HuH-7.5 (cell line): ENCODE measurements at regions not wholly inside any gene's neighbourhood (a gene's known extent, or its start where the extent isn't known, plus 50 kb on each side); places are given as distances from the start of the nearest gene placed in this dataset.

Source experiments
- DNase-seq: peaks from one replicate; pipeline ENCODE4 v3.0.0; 2011; ENCODE audit warnings: low spot score

DNA sequence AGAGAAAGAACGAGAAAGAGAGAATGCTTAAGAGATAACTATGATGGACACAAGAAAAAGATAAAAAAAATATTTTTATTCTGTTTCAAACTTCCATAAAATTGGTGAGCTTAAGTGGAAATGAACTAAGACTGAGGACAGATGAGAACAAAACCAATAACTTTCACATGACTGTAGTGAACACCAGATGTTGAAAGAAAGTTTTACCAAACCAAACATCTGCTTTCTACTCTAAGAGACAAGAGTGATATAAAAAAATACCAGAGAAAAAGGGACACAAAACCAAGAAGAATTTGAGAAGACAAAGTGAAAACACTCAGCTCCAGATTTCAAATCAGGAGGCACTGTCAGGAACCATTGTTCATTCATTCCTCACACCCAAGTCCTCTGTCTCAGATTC is 147.9 kb downstream of the IMPG2 start:
- no peak for DNase-seq

GRCh38 chr3:101171681-101172191 is 148.6 kb downstream of the IMPG2 start:
- DNase-seq: no peak

GRCh38 chr3:101170806-101171558 is 149.4 kb downstream of the IMPG2 start:
- DNase-seq: no peak

DNA sequence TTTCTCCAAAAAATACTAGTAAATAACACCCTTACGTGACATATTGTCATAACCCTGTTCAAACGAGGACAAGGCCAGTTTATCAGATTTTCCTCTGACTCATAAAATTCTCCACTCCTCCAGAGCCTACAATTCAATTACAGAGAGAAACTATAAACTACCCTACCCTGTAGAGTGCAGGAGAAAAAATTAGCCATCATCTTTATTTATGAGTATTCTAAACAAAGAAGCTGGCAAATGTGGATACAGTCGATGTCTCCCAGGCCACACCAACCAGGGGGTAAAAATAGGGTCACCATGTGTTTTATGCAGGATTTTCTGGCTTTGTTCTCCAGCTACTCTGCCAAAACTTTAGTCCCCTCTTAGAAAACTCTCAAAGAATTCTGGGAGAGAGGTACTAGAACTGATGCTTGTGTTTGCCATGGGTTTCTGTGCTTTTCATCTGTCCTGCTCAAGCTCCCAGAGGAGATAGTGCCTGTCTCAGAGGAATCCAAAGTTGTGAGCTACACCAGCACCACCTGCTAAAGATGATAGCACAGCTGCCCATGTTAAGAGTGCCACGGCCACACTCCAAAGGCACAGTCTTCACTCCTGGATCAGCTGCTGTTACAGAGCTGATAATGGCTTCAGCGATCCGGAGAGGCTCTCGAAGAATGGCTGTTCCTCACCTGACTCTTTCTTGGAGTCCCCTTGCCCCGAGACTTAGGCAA is 150.2 kb downstream of the IMPG2 start:
- no peak for DNase-seq

DNA sequence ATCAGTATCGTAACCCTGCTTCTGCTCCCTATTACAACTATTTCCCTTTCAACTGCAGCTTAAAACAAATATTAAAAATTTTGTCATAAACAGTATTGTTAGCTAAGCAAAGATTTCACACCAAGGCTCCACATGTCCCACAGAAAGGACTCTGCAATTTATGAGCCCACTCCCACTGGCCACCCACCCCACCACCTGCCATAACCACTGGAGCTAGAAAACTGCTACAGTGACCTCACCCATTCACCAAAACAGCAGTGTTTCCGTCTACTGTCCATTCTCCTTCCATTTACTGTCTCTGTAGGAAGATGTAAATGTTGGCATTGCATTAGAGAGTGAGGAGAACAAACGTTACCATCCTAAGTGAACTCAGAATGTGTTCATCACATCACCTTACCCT is 150.9 kb downstream of the IMPG2 start:
- no peak for DNase-seq

DNA sequence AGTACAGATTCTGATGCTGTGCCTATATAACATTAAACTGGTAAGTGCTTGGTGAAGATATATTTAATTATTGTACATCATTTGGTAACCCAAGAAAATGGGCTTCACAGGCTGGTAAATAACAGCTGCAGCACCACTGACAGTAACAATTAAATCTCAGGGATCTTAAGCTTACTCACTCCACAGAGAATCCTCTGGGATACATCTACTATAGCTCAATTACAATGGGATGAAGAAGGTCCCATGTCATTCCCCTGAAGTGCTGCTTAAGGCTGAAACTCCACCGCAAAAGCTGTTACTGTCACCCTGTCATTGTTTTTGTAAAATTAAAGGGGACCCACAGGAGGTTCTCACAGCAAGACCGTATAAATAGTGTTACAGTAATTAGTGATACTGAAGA is 153.0 kb downstream of the IMPG2 start:
- DNase-seq: no peak

DNA sequence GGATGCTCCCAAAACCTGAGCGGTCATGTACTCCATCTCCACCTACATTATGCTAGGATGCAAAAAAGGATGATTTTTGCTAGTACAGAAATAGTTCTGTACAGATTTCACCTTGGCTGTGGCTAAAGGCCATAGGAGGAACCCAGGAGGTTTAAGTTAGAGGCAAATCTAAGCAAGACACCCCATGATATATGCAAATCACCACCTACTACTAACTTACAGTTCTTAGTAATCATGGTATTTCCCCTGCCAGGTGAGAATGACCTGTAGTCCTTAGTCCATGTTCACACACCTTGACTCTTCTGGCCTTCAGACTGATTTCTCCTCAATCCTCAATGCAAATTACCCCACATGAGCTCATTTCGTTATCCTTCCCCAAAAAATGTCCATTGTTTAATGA is 154.2 kb downstream of the IMPG2 start:
- DNase-seq: no peak

- no peak for DNase-seq
Measured at GRCh38 chr3:101163554-101163953, 156.8 kb downstream of the IMPG2 start.

GRCh38 chr3:101159478-101159877 is 160.9 kb downstream of the IMPG2 start:
- DNase-seq: no peak

- DNase-seq: no peak
Measured at GRCh38 chr3:101158374-101158773, 162.0 kb downstream of the IMPG2 start.

DNA sequence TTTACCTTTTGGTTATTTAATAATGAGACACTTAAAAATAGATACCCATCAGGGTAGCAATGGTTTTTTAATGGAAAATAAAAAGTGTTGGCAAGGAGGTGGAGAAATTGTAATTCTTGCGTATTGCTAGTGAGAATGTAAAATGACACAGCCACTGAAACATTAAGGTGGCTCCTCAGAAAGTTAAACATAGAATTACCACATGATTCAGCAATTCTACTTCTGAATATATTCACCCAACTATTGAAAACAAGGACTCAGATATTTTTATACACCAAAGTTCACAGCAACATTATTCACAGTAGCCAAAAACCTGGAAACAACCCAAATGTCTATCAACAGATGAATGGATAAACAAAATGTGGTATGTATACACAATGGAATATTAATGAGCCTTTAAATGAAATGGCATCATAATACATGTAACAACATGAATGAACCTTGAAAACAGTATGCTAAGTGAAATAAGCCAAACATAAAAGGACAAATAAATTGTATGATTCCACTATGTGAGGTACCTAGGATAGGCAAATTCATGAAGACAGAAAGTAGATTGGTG is 163.5 kb downstream of the IMPG2 start:
- no peak for DNase-seq

DNA sequence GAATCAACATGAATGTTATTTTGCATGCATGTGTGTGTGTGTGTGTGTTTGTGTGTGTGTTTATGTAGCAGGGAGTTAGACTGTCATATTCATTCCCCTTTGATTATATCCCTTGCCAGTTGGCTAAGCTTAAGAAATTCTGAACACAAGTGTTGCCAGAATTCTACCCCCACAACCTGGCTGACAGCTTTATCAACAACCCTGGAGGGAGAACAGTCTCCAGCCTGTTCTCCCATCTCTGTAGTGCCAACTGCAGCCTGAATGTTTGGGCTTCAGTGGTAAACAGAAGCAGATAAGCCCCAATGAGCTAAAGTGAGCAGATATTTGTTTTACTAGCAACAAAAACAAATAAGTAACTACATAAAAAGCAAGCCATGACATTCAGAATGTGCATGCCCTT is 162.6 kb upstream of the ABI3BP start:
- no peak for DNase-seq

GRCh38 chr3:101154401-101154800 is 161.2 kb upstream of the ABI3BP start:
- no peak for DNase-seq

- DNase-seq: no peak
Measured at GRCh38 chr3:101151286-101151913, 158.2 kb upstream of the ABI3BP start.

GRCh38 chr3:101150504-101150903 is 157.3 kb upstream of the ABI3BP start:
- no peak for DNase-seq

- no peak for DNase-seq
Measured at GRCh38 chr3:101149707-101150106, 156.5 kb upstream of the ABI3BP start.

- DNase-seq: no peak
Measured at GRCh38 chr3:101149251-101149650, 156.0 kb upstream of the ABI3BP start.

- no peak for DNase-seq
Measured at GRCh38 chr3:101148001-101148400, 154.8 kb upstream of the ABI3BP start.

DNA sequence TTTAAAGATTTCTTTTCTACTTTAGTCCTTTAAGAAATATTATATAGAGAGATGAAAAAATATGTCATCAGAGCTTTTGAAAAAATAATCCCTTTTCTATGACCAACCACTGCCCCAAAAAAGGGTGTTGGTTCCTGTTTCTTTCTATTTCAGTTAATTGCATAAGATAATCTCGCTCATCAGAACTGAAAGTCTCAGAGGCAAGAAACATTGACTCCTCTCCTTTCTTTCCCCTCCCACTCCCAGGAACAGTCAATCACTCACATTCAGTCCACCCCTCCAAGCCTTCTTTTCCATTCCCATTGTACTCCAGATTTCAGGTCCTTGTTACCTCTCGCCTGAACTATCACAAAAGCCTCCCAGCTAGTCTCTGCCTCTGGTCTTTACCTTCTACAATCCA is 153.7 kb upstream of the ABI3BP start:
- DNase-seq: no peak

GRCh38 chr3:101144105-101144504 is 150.9 kb upstream of the ABI3BP start:
- DNase-seq: no peak

DNA sequence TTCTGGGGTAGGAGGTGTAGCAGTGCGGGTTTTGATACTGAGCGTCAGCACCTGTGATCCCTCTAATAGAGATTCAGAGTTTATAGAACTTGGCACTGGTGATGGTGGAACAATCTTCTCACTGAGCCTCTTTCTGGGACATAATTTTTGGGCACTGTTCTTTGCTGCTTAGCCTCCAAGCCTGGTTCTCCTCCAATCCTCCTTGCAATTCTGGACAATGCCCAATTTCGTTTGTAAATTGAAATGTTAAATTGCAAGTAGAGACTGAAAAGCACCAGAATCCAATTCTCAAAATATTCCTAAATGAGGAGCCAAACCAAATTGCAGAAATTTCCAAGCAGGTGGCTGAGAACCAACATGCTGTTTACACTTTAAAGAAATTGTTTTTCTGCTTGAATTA is 149.8 kb upstream of the ABI3BP start:
- DNase-seq: no peak

GRCh38 chr3:101142160-101142559 is 148.9 kb upstream of the ABI3BP start:
- no peak for DNase-seq

- DNase-seq: no peak
Measured at GRCh38 chr3:101141135-101141534, 147.9 kb upstream of the ABI3BP start.
